Testis (tissue), 2 donors: ENCODE measurements at regions not wholly inside any gene's neighbourhood (a gene's known extent, or its start where the extent isn't known, plus 50 kb on each side); places are given as distances from the start of the nearest gene placed in this dataset.

ENCODE experiments used
- POLR2A ChIP-seq: fragments of 450-650 bp; IDR thresholded peaks from one replicate; pipeline ENCODE4 v1.6.1; 2017; ENCODE audit warnings: antibody characterized with exemption, mild to moderate bottlenecking, moderate library complexity
- TF ChIP-seq, protein P1 (sequence below), 3 experiments: fragments of 450-650 bp in 2 of 3; fragments of 200-600 bp in 1 of 3; sonication (generic) in 1 of 3; IDR thresholded peaks; one replicate each; pipeline ENCODE4 v1.5.1; 2016 to 2019; ENCODE audit warnings: antibody characterized with exemption in 3 of 3, mild to moderate bottlenecking in 2 of 3, moderate library complexity in 1 of 3

DNA sequence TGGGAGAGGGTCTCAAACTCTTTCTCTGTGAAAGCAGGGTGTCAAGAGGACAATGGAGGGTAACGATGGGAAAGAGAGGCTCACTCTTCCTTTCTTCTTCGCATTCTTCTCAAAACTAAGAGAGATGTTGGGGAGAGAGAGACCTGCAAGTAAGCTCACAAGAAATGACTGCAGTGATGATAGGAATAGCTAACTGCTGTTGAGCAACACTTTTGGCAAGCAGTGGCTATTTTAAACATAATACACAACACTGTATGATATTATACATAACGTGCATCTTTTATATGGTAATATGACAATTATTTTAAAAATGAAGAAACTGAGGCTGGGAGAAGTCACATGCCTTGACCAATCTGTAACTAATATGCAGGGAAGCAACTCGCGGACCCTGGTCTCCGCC lies 247.5 kb downstream of the CMPK2 start:
- TF ChIP-seq, protein P1, sequence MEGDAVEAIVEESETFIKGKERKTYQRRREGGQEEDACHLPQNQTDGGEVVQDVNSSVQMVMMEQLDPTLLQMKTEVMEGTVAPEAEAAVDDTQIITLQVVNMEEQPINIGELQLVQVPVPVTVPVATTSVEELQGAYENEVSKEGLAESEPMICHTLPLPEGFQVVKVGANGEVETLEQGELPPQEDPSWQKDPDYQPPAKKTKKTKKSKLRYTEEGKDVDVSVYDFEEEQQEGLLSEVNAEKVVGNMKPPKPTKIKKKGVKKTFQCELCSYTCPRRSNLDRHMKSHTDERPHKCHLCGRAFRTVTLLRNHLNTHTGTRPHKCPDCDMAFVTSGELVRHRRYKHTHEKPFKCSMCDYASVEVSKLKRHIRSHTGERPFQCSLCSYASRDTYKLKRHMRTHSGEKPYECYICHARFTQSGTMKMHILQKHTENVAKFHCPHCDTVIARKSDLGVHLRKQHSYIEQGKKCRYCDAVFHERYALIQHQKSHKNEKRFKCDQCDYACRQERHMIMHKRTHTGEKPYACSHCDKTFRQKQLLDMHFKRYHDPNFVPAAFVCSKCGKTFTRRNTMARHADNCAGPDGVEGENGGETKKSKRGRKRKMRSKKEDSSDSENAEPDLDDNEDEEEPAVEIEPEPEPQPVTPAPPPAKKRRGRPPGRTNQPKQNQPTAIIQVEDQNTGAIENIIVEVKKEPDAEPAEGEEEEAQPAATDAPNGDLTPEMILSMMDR (IDR thresholded peaks at IDR 0.05): no peak
- TF ChIP-seq POLR2A: no peak
